GM21529 (cell line): ENCODE measurements at regions not wholly inside any gene's neighbourhood (a gene's known extent, or its start where the extent isn't known, plus 50 kb on each side); places are given as distances from the start of the nearest gene placed in this dataset.
A peak's percentile ranks its signal among the peaks of the same experiment; 100 is the strongest.
"Not testable (repeated sequence)": the region's sequence is repeated elsewhere in the genome, so short reads cannot be mapped to it uniquely, and the experiment has no call there.

Source experiments
- ATAC-seq: cut with Tn5 transposase; IDR thresholded peaks from one replicate; pipeline ENCODE4 v1.9.1; 2021; ENCODE audit not compliant: unreplicated experiment

DNA sequence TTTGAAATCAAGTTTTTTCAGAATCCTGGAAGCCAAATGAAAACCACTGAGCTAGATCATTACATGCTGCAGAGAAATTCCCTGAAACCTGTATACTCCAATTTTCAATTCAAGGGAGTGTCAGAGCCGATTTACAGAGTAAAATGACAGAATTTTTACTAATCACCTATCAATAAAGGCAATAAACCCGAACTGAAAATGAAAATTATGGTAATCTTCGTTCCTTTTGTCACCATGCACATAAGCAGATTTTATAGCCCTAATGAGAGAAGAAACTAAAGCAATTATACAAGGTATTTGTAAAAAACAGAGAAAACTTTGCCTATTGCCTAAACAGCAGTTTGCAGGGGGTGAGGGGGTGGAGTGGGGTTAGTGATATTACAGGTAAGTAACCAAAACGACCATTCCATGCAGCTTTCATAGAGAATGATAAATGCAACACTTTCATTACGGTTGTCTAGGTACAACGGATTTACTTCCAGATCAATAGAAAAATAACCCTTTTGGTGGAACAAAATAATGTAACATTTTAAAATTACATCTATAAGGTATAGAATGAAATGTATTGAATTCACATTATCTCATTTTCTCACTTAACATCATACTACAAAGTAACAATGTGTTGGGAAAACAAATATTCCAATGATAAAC lies 115.2 kb upstream of the BEND6 start:
- ATAC-seq: no peak

DNA sequence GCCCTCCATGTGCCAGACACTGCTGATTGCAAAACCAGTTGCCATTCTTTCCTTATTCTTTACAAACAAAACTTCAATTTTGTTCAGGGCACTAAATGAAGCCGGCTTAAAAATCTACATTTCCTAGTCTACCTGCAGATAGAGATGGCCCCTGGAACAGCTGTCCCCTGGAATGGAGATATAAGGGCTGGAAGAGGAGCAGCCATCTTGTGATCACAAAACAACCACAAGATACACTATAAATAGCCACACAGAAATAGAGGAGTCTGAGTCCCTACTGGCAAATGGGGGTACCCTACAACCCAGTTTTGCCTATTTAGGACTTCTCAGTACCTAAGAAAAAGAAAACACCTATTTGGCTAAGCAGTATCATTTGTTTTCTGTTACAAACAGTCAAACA lies 115.9 kb upstream of the BEND6 start:
- no peak for ATAC-seq

DNA sequence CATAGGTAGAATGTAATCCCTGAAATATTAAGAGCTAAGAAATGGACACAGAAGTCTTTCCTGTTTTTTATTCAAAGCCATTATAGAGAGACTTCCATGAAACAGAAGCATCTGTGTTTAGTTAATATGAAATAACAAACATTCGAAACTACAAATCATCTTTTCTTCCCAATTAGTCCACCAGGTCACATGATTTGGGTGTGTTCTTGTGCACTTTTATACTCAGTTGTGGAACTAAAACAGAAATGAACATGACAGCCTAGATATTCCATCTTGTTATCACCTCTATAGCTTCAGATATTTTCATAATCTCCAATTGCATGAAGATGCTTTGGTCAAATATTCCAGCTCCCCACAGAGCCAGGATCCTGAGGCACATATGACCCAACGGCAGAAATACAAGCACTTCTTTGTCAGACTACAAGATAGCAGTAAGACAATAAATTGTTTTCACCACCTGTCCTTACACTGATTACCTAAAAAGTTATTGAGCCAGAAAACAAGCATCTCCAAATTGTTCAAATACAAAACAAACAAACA lies 116.8 kb upstream of the BEND6 start:
- ATAC-seq: no peak

DNA sequence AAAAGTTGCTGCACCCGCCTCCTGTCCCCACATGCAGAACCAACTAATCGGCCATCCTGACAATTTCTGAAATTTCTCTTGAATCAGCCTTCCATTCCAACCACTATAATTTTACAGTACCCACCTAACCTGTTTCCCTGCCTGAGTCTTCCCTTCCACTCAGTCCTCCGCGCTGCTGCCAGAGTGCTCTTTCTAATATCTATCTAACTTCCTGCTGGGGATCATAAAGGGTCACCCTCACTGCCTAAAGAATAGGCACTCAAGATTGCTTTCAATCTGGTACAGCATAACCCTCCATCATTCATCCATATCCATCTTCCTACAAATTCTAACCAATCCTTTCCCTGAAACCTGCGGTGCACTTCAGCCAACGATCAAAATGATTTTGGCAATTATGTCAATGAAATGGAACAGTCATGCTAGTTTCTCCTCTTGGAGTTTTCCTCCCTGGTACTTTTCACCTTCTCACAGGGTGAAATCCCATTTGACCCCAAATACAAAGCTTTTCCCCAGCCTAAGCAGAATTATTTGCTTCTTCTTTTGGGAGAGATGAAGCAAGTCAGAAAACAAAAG lies 117.5 kb upstream of the BEND6 start:
- no peak for ATAC-seq

DNA sequence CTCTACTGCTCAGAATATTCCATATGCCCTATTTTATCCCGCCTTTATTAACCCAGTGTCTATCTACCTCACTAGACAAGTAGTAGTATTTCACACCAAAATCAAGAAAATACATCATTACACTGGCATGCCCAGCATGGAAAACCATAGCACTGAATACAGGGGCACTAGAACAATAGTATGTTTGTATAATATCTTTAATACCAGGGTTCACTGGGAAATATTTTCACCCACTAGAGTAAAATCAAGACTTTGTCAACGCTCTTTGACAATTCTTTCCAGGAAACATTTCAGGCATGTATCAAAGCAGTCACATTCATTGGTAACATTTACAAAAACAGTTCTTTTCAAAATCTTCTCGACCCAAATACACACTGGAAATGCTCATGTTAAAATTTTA lies 119.3 kb upstream of the BEND6 start:
- no peak for ATAC-seq

DNA sequence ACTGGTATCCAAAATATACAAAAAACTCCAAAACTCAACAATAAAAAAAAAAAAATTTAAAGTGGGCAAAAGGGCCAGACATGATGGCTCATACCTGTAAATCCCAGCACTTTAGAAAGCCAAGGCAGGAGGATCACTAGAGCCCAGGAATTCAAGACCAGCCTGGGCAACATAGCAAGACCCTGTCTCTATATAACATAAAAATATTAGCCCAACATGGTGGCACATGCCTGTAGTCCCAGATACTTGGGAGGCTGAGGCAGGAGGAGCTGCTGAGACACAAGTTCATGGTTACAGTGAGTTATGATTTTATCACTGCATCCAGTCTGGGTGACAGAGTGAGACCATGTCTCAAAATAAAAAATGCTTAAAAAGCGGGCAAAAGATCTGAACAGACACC lies 121.0 kb upstream of the BEND6 start:
- ATAC-seq: no peak

DNA sequence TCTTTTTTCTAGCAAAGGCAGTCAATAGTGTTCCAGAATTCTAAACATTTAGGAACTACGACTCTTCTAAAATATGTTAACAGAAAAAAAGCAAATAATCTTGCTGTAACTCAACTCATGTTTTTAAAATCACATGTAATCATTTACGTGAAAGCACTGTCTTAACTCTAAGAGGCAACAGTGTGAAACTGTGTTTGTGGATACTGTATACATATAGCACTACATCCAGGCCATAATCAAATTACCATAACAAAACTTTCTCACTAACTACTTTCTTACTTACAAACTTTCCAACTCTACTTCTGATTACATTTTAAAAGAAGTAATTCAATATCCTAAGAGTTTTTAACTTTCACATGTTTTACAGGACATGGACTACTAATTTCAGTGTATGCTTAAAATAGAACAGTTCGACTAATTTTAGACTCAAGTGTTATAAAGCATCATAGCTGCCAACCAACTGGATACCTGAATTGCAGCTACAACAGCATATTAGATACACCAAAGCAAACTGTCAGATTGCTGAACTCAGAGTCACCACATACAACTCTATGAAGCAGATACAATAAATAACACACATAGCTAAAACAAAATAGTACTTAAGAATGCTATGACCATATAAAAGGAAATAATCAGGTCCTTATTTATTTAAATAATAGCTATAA lies 121.6 kb upstream of the BEND6 start:
- ATAC-seq: no peak

DNA sequence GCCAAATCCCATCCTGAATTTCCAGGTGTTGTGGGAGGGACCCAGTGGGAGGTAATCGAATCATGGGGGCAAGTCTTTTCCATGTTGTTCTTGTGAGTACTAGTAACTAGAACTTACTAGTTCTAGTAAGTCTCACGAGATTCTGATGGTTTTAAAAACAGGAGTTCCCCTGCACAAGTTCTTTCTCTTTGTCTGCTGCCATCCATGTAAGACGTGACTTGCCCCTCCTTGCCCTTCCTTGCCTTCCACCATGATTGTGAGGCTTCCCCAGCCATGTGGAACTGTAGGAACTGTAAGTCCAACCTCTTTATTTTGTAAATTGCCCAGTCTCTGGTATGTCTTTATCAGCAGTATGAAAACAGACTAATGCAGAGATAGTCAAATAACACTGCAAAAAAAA lies 122.7 kb upstream of the BEND6 start:
- no peak for ATAC-seq

DNA sequence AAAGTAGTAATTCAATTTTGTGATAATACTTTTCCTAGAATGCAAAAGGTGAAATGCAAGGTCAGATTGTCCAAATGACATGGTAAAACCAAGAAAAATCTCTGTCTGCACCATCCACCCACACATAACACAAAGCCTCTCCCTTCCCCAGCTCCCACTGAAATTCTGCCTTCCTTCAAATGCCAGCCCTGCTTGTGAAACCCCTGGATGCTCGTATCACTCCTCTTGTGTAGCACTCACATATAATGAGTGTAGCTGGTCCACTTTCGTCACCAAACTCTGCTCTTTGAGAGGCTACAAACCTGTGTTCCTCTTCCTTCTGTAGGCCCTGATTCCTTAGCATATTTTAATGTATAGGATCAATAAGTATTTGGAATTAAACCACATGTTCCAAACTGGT lies 123.6 kb upstream of the BEND6 start:
- ATAC-seq: no peak

DNA sequence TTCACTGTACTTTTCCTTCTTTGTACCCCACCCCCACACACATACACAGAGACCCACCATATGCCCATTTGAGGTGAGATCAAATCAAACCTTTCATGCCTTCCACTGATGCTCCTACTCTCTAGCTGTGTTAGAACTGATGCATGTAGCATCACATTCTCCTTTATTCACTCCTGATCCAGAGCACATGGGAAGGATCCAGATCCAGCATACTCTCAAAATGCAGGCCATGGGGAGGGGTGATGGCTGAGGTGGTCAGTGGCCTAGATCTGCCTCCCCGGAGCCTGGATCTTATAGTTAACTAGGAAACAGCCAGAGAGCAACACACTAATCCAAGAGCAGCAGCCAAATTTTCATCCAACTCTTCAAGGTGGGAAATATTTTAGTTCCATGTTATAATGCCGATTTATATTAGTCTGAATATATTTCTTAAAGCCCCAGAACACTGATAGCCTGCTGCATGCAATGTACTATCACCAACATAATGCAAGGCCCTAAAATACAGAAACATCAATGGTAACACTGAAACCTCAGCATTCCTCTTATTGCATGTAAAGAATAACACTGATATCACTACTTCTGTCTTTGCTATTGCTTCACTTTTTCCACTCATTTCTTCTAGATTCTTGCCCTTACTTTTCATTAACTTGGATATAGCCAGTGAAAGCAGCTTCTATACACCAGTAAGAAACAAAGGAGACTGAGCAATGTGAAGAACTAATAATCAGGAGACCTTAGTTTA lies 126.8 kb upstream of the BEND6 start:
- no peak for ATAC-seq

DNA sequence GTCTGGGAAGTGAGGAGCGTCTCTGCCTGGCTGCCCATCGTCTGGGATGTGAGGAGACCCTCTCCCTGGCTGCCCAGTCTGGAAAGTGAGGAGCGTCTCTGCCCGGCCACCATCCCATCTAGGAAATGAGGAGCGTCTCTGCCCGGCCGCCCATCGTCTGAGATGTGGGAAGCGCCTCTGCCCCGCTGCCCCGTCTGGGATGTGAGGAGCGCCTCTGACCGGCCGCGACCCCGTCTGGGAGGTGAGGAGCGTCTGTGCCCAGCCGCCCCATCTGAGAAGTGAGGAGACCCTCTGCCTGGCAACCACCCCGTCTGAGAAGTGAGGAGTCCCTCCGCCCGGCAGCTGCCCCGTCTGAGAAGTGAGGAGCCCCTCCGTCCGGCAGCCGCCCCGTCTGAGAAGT lies 130.5 kb upstream of the BEND6 start:
- not testable (repeated sequence) for ATAC-seq

DNA sequence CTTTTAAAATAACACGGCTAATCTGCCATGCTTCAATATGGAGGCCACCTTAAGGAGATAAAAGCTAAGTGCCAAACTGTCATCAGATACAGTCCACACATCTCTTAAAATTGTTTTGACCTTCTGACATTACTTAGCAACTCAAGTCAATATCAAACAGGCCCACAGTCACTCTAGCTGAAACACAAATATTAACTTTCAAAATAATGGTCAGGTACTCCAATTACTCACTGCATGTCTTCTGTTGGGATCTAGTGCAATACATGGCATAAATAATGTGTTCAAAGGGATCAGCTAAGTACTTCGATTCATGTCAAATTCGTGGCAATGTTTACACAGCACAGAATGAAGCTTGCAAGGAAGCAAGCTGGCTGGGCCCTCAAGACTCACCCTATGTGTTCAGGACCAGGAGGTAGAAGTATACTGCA lies 133.9 kb upstream of the BEND6 start:
- no peak for ATAC-seq

DNA sequence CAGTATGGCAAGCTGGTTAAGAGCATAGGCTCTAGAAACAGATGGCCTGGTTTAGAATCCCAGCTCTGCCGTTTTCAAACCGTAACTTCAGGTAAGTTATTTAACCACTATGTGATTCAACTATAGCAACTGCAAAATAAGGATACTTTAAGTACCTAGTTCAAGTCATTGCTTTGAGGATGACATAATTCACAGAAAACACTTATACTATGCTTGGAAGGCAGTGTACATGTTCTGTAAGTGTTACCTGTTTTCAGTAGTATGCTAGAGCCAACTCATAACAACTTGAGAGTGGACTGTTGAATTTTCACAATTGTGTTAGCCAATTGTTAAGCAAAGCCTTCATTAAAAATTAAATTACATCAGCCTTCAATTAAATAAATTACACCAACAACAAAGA lies 134.8 kb upstream of the BEND6 start:
- ATAC-seq: no peak

DNA sequence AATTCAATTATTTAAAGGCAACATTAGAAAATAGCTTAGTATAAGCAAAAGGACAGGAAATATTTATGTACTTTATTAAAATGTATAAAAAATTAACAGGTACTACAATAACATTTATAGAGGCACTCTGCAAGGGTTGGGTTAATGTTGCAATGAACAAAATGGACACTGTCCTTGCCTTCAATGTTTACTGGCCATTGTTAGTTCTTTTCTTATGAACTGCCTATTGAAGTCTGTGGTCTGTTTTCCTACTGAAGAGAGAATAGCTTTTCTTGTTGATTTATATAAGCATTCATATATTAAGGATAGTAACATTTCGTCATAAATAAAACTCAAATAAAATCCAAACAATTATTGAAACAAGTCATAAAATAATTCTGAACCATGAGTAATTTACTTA lies 135.3 kb upstream of the BEND6 start:
- ATAC-seq: no peak

DNA sequence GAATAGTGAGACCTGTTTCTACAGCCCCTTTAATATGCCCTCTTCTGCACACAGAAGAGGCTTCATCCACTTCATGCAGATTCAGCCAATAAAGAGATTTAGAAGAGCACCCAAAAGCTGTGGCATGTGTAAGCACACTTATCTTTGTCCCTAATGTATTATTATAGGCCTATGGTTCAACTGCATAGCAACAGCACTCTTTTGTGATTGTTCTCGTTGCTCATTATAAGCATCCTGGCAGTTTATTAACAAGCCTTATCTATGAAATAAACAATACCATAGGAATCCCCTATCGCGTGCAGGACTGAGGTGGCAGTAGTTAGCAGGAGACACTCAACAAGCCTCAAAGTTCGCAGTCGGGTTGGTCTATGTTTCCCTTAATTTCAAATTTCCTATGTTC lies 138.5 kb upstream of the BEND6 start:
- no peak for ATAC-seq

DNA sequence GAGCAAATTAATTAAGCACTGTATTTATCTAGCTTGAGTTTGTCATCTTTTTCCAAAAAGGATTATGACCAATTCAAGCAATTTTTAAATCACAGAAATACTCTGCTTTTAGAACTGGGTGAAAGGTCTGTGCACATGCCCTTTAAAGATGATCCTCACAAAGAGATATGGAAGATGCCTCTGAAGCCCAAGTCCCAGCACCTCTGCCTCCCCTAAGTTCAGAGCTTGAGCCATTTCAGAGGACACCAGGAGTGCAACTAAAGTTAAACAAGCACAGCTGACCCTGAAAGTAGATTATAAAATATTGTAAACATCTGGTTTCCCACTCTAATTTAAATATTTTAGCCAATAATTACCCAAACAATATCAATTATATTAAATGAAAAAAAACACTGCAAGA lies 139.5 kb upstream of the BEND6 start:
- no peak for ATAC-seq

DNA sequence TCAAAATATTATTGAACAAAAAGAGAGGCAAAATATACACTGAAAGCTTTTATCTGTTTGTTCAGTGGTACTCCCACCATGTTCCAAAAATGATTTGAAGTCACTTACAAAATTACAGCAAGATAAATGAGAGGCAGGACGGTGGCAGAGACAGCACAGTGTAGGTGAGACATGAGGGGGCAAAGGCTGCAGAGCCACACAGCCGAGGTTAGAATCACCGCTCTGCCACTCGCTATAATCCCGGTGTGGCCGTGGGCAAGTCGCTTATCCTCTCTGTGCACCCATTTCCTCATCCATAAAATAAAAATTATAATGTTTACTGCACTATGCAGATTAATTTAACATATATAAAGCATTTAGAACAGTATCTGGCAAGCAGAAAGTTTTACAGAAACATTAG lies 140.1 kb upstream of the BEND6 start:
- ATAC-seq: no peak

DNA sequence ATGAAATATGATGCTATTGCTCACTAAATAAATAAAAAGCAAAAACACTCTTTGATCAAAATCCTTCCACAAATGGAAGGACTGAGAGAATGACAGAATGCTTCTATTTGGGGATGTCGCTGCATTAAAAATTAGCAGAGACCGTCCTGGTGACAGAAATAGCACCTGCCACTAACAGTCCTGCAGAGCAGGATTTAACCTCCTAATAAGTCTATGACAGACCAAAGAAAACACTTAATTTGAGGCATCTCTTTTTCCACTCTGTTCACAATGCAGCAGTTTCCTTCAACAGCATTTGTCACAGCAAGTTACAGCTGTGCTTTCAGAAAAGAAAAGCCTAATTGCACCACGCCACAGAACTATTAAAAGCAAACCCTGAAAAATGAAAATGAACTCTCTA lies 140.6 kb upstream of the BEND6 start:
- ATAC-seq: peak; percentile 56

DNA sequence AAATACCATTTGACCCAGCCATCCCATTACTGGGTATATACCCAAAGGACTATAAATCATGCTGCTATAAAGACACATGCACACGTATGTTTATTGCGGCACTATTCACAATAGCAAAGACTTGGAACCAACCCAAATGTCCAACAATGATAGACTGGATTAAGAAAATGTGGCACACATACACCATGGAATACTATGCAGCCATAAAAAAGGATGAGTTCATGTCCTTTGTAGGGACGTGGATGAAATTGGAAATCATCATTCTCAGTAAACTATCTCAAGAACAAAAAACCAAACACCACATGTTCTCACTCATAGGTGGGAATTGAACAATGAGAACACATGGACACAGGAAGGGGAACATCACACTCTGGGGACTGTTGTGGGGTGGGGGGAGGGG lies 142.1 kb upstream of the BEND6 start:
- ATAC-seq: not testable (repeated sequence)

DNA sequence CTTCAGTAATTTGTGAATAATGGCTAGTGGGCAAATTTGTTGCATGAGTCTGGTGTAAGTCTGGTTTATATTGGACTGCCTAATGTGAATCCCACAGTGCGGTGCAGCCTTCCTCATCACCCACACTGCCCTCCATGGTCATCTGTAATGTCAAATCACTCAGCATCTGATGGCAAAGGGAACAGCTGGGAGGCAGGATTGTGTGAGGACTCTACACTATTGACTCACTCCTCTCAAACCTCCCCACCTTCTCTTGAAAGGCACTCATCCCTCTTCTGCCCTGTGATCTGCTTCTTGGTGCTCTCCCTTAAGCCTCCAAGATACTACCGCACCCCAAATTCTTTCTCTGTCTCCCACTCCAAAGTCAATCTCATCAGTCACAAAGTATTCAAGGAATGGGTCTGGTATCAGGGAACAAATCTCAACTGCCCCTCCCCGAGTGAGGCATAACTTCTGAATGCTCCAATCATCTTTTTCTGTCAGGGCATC lies 146.0 kb upstream of the BEND6 start:
- ATAC-seq: peak; percentile 35

DNA sequence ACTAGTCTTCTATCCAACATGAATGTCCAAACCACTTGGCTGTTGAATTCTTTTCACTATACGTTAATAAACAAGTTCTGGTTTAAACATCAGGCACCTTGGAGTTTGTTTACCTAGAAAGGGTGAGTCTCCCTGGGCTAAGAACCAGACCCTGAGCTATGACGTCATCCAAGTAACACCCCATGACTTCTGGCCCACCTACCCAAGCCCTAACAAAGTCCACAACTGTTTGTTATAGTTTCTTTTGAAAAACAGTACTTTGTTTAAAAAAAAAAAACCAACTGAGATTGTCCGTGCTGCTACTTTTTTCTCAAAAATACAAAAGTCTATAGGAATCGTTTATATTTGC lies 146.9 kb upstream of the BEND6 start:
- no peak for ATAC-seq
